ENCODE measurements at regions not wholly inside any gene's neighbourhood (a gene's known extent, or its start where the extent isn't known, plus 50 kb on each side); places are given as distances from the start of the nearest gene placed in this dataset.

GRCh38 chr22:44575381-44576268 lies 77.6 kb upstream of the RTL6 start:
- dilution Hi-C loops (cut with MboI; ENCODE audit: extremely low pct_ligation_motif_present, low sequenced_read_pairs): no loop called here
- no peak for FAIRE-seq
- no peaks in the 10 kb centered on the region for H3K27me3 ChIP-seq (ENCODE audit: control insufficient read depth in 2 of 2, insufficient read depth in 2 of 2, low read length in 2 of 2)

GRCh38 chr22:44574640-44575380 lies 76.8 kb upstream of the RTL6 start:
- Histone ChIP-seq H3K9ac (replicated peaks; ENCODE audit: extremely low read depth, insufficient read depth, low read length) (no peak overlapping the region), H3K4me3 (replicated peaks in 1 of 3; ENCODE audit: insufficient read depth in 1 of 3, low read depth in 1 of 3, low read length in 3 of 3) (no peak overlapping the region), H3K9me1 (replicated peaks; ENCODE audit: control insufficient read depth, extremely low read depth, insufficient read depth, low read length) (no peaks in the 10 kb centered on the region), H3K27ac (ENCODE audit: insufficient read depth, low read depth, low read length) (no peak overlapping the region), H3K9me3 (replicated peaks; ENCODE audit: control insufficient read depth, insufficient read depth, low read length) (no peaks in the 10 kb centered on the region), H3K4me2 (ENCODE audit: insufficient read depth, low read length) (no peak overlapping the region), H3K79me2 (ENCODE audit: control insufficient read depth, insufficient read depth, low read length) (no peaks in the 10 kb centered on the region), H3K36me3 (ENCODE audit: control insufficient read depth in 2 of 2, extremely low read depth in 1 of 2, insufficient read depth in 2 of 2, low read length in 2 of 2) (no peaks in the 10 kb centered on the region), H3K4me1 (ENCODE audit: control insufficient read depth, extremely low read depth, insufficient read depth, low read length) (no peaks in the 10 kb centered on the region), H2AFZ (ENCODE audit: low read depth, low read length) (no peak overlapping the region), H4K20me1 (replicated peaks; ENCODE audit: control insufficient read depth, extremely low read depth, insufficient read depth, low read length) (no peaks in the 10 kb centered on the region), H3K27me3 (ENCODE audit: control insufficient read depth in 2 of 2, insufficient read depth in 2 of 2, low read length in 2 of 2) (no peaks in the 10 kb centered on the region)
- no peak for TF ChIP-seq FOS (IDR thresholded peaks at IDR 0.05; ENCODE audit: borderline replicate concordance, insufficient read depth, low read length)
- TF ChIP-seq CTCF (IDR thresholded peaks at IDR 0.05; ENCODE audit: extremely low read depth in 1 of 2, insufficient read depth in 1 of 2, low read depth in 1 of 2, low read length in 2 of 2): no peak
- TF ChIP-seq JUN (IDR thresholded peaks at IDR 0.05; ENCODE audit: borderline replicate concordance, insufficient read depth, insufficient read length, low read depth): no peak
- no peak for TF ChIP-seq EZH2 (IDR thresholded peaks at IDR 0.05; ENCODE audit: borderline replicate concordance, low read depth, low read length, severe bottlenecking)
- TF ChIP-seq MYC (IDR thresholded peaks at IDR 0.05; ENCODE audit: low read depth, low read length): no peak
- TF ChIP-seq POLR2A (IDR thresholded peaks at IDR 0.05; ENCODE audit: low read depth, low read length): no peak
- TF ChIP-seq GATA2 (IDR thresholded peaks at IDR 0.05; ENCODE audit: insufficient read depth, insufficient read length, low read depth, low read length): no peak
- no peak for TF ChIP-seq MAX (IDR thresholded peaks at IDR 0.05; ENCODE audit: insufficient read depth, insufficient read length)
- no peak for TF ChIP-seq POLR2AphosphoS5 (IDR thresholded peaks at IDR 0.05; ENCODE audit: insufficient read depth, low read depth, low read length)
- DNase-seq (ENCODE audit: low read depth, low spot score): no peak
- no peak for FAIRE-seq
- dilution Hi-C loops (cut with MboI; ENCODE audit: extremely low pct_ligation_motif_present, low sequenced_read_pairs) (no loop called here), intact Hi-C loops (cut with micrococcal nuclease) (no loop called here)
- no TSS peak for BruUV-seq (replicated peaks)
- ChIA-PET CTCF (interaction anchor here (1.4 kb wide), 1 partner anchor 581 kb away, joined by 4 read pairs; no protein-coding TSS in a partner anchor), POLR2A (no interaction called here)

More at GRCh38 chr22:44575381-44576268, 77.6 kb upstream of the RTL6 start:
- TF ChIP-seq POLR2A (IDR thresholded peaks at IDR 0.05; ENCODE audit: low read depth, low read length) (no peak), POLR2AphosphoS5 (IDR thresholded peaks at IDR 0.05; ENCODE audit: insufficient read depth, low read depth, low read length) (no peak), EZH2 (IDR thresholded peaks at IDR 0.05; ENCODE audit: borderline replicate concordance, low read depth, low read length, severe bottlenecking) (no peak), MYC (IDR thresholded peaks at IDR 0.05; ENCODE audit: low read depth, low read length) (no peak), GATA2 (IDR thresholded peaks at IDR 0.05; ENCODE audit: insufficient read depth, insufficient read length, low read depth, low read length) (no peak)
- Histone ChIP-seq H3K4me1 (ENCODE audit: control insufficient read depth, extremely low read depth, insufficient read depth, low read length) (no peaks in the 10 kb centered on the region), H3K9ac (replicated peaks; ENCODE audit: extremely low read depth, insufficient read depth, low read length) (no peak overlapping the region), H3K27ac (ENCODE audit: insufficient read depth, low read depth, low read length) (no peak overlapping the region), H2AFZ (ENCODE audit: low read depth, low read length) (no peak overlapping the region), H3K4me3 (replicated peaks in 1 of 3; ENCODE audit: insufficient read depth in 1 of 3, low read depth in 1 of 3, low read length in 3 of 3) (no peak overlapping the region), H3K36me3 (ENCODE audit: control insufficient read depth in 2 of 2, extremely low read depth in 1 of 2, insufficient read depth in 2 of 2, low read length in 2 of 2) (no peaks in the 10 kb centered on the region), H4K20me1 (replicated peaks; ENCODE audit: control insufficient read depth, extremely low read depth, insufficient read depth, low read length) (no peaks in the 10 kb centered on the region), H3K9me1 (replicated peaks; ENCODE audit: control insufficient read depth, extremely low read depth, insufficient read depth, low read length) (no peaks in the 10 kb centered on the region), H3K4me2 (ENCODE audit: insufficient read depth, low read length) (no peak overlapping the region), H3K9me3 (replicated peaks; ENCODE audit: control insufficient read depth, insufficient read depth, low read length) (no peaks in the 10 kb centered on the region), H3K79me2 (ENCODE audit: control insufficient read depth, insufficient read depth, low read length) (no peaks in the 10 kb centered on the region)
- intact Hi-C loops (cut with micrococcal nuclease): no loop called here
- POLR2A ChIA-PET: no interaction called here
- BruUV-seq (replicated peaks): no TSS peak
- DNase-seq (ENCODE audit: low read depth, low spot score): no peak
- CTCF ChIA-PET: no interaction called here

Measured in endothelial cell of umbilical vein (primary cell).